Lower lobe of right lung (tissue), 2 donors: ENCODE measurements at regions not wholly inside any gene's neighbourhood (a gene's known extent, or its start where the extent isn't known, plus 50 kb on each side); places are given as distances from the start of the nearest gene placed in this dataset.

Experiments
- ATAC-seq, 2 donors: fragments of 200-7000 bp; cut with Tn5 transposase; one replicate each; pipeline ENCODE4 v1.9.1; 2020 to 2022; ENCODE audit warnings: mild to moderate bottlenecking in 2 of 2, moderate library complexity in 2 of 2
- DNase-seq: peaks from one replicate; pipeline ENCODE4 v3.0.0-alpha.2; 2020
- H3K27ac ChIP-seq: fragments of 200-600 bp; one replicate; pipeline ENCODE4 v1.8.0; 2022
- H3K27me3 ChIP-seq: fragments of 200-600 bp; one replicate; pipeline ENCODE4 v1.8.0; 2022; ENCODE audit warnings: low read depth
- H3K36me3 ChIP-seq: fragments of 200-600 bp; one replicate; pipeline ENCODE4 v1.8.0; 2022; ENCODE audit warnings: mild to moderate bottlenecking
- H3K4me1 ChIP-seq: fragments of 200-600 bp; one replicate; pipeline ENCODE4 v1.8.0; 2022
- H3K4me3 ChIP-seq: fragments of 200-600 bp; one replicate; pipeline ENCODE4 v1.8.0; 2022; ENCODE audit warnings: mild to moderate bottlenecking
- H3K9me3 ChIP-seq: fragments of 200-600 bp; one replicate; pipeline ENCODE4 v1.8.0; 2022
- intact Hi-C: fragments of 100-400 bp; cut with DNase I; formaldehyde crosslinking; loops from one replicate; pipeline ENCODE4 v1.11.0; 2022
- TF ChIP-seq, protein P1 (sequence below): fragments of 200-600 bp; IDR thresholded peaks from one replicate; pipeline ENCODE4 v1.8.0; 2022; ENCODE audit warnings: antibody characterized with exemption, mild to moderate bottlenecking
- donor health status: DM: no; HTN: yes; CAD: no; lungs with severe emphysema.

DNA sequence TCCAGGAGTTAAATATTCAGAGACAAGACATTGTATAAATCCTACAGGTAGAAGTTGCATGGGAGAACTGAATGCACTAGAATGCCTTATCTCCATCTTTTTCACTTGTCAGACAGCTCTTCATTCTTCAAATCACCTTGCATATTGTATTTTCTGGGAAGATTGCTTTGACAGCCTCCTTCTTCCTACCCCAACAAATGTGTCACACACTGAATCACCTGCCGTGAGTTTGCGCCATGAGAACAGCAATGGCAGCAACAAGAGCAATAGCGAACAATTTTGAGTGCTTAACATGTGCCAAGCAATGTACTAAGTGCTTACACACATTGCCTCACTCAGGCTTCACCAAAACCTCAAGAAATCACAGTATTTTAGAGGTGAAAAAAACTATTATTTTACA, 161.3 kb upstream of the REG3G start:
- no peaks in the 10 kb centered on the region for H3K9me3 ChIP-seq
- H3K4me3 ChIP-seq = no peak overlapping the region
- H3K36me3 ChIP-seq = no peaks in the 10 kb centered on the region
- no peaks in the 10 kb centered on the region for H3K4me1 ChIP-seq
- no peaks in the 10 kb centered on the region for H3K27me3 ChIP-seq
- TF ChIP-seq, protein P1, sequence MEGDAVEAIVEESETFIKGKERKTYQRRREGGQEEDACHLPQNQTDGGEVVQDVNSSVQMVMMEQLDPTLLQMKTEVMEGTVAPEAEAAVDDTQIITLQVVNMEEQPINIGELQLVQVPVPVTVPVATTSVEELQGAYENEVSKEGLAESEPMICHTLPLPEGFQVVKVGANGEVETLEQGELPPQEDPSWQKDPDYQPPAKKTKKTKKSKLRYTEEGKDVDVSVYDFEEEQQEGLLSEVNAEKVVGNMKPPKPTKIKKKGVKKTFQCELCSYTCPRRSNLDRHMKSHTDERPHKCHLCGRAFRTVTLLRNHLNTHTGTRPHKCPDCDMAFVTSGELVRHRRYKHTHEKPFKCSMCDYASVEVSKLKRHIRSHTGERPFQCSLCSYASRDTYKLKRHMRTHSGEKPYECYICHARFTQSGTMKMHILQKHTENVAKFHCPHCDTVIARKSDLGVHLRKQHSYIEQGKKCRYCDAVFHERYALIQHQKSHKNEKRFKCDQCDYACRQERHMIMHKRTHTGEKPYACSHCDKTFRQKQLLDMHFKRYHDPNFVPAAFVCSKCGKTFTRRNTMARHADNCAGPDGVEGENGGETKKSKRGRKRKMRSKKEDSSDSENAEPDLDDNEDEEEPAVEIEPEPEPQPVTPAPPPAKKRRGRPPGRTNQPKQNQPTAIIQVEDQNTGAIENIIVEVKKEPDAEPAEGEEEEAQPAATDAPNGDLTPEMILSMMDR = no peak
- ATAC-seq (no peak), DNase-seq (no peak)
- no peak overlapping the region for H3K27ac ChIP-seq
- intact Hi-C loops = no loop called here

DNA sequence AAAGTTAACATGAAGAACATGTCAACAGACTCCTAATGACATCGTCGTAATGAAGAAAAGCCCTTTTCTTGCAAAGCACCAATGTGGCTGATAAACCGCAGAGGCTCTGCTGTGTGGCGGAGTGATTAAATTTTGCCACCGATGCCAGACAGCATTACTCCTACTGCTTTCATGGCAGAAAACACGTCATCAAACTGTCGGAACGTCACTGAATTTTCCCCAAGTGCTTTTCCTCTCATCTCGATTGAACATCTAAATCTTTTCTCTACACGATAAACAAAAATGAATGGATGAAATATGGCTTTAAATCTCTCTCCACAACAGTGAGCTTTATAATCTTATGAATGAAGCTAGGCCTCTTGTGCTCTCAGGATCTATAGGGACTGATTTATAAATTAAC, 159.8 kb upstream of the REG3G start:
- no peaks in the 10 kb centered on the region for H3K36me3 ChIP-seq
- no peaks in the 10 kb centered on the region for H3K27me3 ChIP-seq
- H3K27ac ChIP-seq = no peak overlapping the region
- intact Hi-C loops = no loop called here
- no peaks in the 10 kb centered on the region for H3K4me1 ChIP-seq
- no peak for ATAC-seq
- no peak overlapping the region for H3K4me3 ChIP-seq
- no peaks in the 10 kb centered on the region for H3K9me3 ChIP-seq
- TF ChIP-seq, protein P1 = no peak
- DNase-seq = no peak

DNA sequence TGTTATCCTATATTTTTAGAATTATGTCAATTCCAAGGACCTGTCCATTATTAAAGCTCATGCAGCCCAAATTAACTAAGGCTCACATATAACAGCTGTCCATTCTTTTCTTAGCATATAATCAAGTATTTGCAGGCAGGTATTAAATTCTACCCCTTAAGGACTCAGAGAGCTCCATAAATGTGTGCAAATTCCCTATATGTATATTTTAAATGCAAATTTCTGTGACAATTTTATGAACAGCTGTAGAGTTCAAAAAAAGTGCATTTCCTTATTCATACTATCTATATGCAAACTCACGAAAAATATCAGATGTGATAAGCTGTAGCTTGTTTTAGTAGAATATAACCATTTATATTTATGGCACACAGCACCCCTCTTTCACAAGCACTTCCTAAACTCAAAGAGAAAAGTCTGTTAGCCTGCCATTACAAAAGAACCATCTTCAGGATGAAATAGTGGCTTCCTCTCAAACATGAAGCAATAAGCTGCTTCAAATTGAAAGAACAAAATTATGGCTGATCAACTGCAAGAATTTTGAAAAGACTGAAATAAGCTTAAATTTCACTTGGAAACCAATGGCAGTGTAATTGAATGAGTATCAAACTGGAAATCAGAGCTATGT, 155.0 kb upstream of the REG3G start:
- ATAC-seq = no peak
- TF ChIP-seq, protein P1 = no peak

DNA sequence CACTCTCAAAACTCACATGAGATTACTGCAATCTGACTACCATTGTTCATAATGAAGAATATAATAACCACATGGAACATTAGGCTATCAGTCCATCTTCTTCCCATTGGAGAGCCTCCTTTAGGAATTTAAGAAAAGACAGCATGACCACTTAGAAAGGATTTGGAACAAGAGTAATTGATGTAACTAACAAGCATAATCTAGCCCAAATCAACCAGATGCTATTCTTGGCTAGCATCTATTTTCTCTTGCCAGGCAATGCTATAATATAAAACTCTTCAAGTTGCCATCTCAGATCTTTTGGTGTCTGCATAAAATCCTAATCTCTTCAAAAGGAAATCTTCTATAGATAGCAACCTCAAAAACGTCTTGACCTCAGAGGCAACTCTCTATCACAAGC, 152.0 kb upstream of the REG3G start:
- no peaks in the 10 kb centered on the region for H3K27me3 ChIP-seq
- TF ChIP-seq, protein P1 = no peak
- intact Hi-C loops = no loop called here
- DNase-seq (no peak), ATAC-seq (no peak)
- H3K36me3 ChIP-seq = no peaks in the 10 kb centered on the region
- H3K4me3 ChIP-seq = no peak overlapping the region
- H3K27ac ChIP-seq = no peak overlapping the region
- no peaks in the 10 kb centered on the region for H3K9me3 ChIP-seq
- no peaks in the 10 kb centered on the region for H3K4me1 ChIP-seq

More for the DNA sequence above, 155.0 kb upstream of the REG3G start:
- Histone ChIP-seq H3K36me3 (no peaks in the 10 kb centered on the region), H3K27ac (no peak overlapping the region), H3K4me3 (no peak overlapping the region), H3K4me1 (no peaks in the 10 kb centered on the region), H3K27me3 (no peaks in the 10 kb centered on the region), H3K9me3 (no peaks in the 10 kb centered on the region)
- no peak for DNase-seq
- intact Hi-C loops = no loop called here

DNA sequence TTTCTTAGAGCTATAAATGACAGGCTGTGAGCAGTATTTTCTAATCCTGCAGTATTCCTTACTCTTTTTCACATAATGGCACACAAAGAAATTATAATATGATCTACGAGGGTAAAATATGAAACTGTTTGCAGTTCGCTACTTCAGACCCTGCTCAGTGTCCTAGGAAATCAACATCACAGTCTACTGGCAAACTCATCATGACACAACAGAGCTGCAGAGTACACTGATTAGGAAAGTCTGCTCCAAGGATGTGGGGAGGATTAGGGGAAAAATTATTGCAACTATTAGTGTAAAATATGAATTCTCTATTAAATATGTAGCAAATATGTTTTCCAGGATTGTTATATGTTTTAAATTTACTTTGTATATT, 149.2 kb upstream of the REG3G start:
- intact Hi-C loops = no loop called here
- ATAC-seq (no peak), DNase-seq (no peak)
- H3K4me3 ChIP-seq = no peak overlapping the region
- no peaks in the 10 kb centered on the region for H3K9me3 ChIP-seq
- TF ChIP-seq, protein P1 = no peak
- H3K36me3 ChIP-seq = no peaks in the 10 kb centered on the region
- no peak overlapping the region for H3K27ac ChIP-seq
- H3K4me1 ChIP-seq = no peaks in the 10 kb centered on the region
- H3K27me3 ChIP-seq = no peaks in the 10 kb centered on the region

DNA sequence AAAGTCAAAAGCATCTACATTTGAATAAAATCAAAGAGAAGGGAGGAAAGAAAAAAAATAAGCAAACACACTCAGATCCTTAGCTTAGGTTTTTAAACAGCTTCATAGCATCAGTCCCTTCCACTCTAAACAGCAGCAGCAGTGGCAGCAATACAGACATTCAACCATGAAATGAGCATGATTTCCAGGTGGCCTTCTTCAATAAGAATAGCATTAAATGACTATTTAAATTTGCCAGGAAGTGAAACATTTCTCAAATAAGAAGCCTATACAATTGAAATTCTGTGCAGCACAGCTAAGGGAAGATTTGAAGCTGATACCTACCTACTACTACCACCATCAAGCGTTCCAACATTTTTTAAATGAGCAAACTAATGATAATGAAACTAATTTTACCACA, 138.1 kb upstream of the REG3G start:
- no peak for ATAC-seq
- TF ChIP-seq, protein P1 = no peak
- intact Hi-C loops = no loop called here
- H3K27ac ChIP-seq = no peak overlapping the region
- no peaks in the 10 kb centered on the region for H3K36me3 ChIP-seq
- no peaks in the 10 kb centered on the region for H3K9me3 ChIP-seq
- DNase-seq = no peak
- H3K4me1 ChIP-seq = no peaks in the 10 kb centered on the region
- no peak overlapping the region for H3K4me3 ChIP-seq
- no peaks in the 10 kb centered on the region for H3K27me3 ChIP-seq
